Upper lobe of left lung (tissue), 6 donors: ENCODE measurements at regions not wholly inside any gene's neighbourhood (a gene's known extent, or its start where the extent isn't known, plus 50 kb on each side); places are given as distances from the start of the nearest gene placed in this dataset.

Source experiments
- ATAC-seq, 2 donors: fragments of 200-7000 bp; cut with Tn5 transposase; one replicate each; pipeline ENCODE4 v1.9.1; 2022; ENCODE audit warnings: mild to moderate bottlenecking in 2 of 2, moderate library complexity in 2 of 2; ENCODE audit not compliant: low FRiP score in 2 of 2
- DNase-seq, 2 donors: peaks; one replicate each; pipeline ENCODE4 v3.0.0-alpha.2; 2019 to 2020
- H3K27ac ChIP-seq, 4 donors: fragments of 200-600 bp; sonication (generic); one replicate each; pipeline ENCODE4 v1.5.1; 2016 to 2019
- H3K27me3 ChIP-seq, 4 donors: fragments of 200-600 bp; sonication (generic); one replicate each; pipeline ENCODE4 v1.5.1; 2017 to 2019
- H3K36me3 ChIP-seq, 4 donors: fragments of 200-600 bp; sonication (generic); one replicate each; pipeline ENCODE4 v1.5.1; 2016 to 2019
- H3K4me1 ChIP-seq, 4 donors: fragments of 200-600 bp; sonication (generic); one replicate each; pipeline ENCODE4 v1.5.1; 2018 to 2019
- H3K4me3 ChIP-seq, 4 donors: fragments of 200-600 bp; sonication (generic); one replicate each; pipeline ENCODE4 v1.5.1; 2017 to 2019; ENCODE audit warnings: mild to moderate bottlenecking in 2 of 4, moderate library complexity in 1 of 4
- H3K9me3 ChIP-seq, 4 donors: fragments of 200-600 bp; sonication (generic); one replicate each; pipeline ENCODE4 v1.5.1; 2018 to 2019
- EP300 ChIP-seq, 4 donors: sonication (generic); formaldehyde crosslinking; IDR thresholded peaks; one replicate each; pipeline ENCODE4 v1.5.1; 2017; ENCODE audit warnings: antibody characterized with exemption in 4 of 4, control low read depth in 2 of 4
- POLR2A ChIP-seq, 4 donors: fragments of 450-650 bp; IDR thresholded peaks; one replicate each; pipeline ENCODE4 v1.5.1; 2016 to 2017; ENCODE audit warnings: antibody characterized with exemption in 4 of 4, mild to moderate bottlenecking in 2 of 4
- POLR2AphosphoS5 ChIP-seq, 2 donors: sonication (generic); formaldehyde crosslinking; IDR thresholded peaks; one replicate each; pipeline ENCODE4 v1.5.1; 2017; ENCODE audit warnings: antibody characterized with exemption in 2 of 2
- WGBS, 2 donors: methylation state at CpG; one replicate each; pipeline ENCODE4 v1.1.5; 2017 to 2018; 5-methylcytosine and 5-hydroxymethylcytosine counted together
- TF ChIP-seq, protein P1 (sequence below), 6 experiments: fragments of 450-650 bp in 4 of 6; fragments of 200-600 bp in 2 of 6; sonication (generic) in 2 of 6; IDR thresholded peaks; one replicate each; pipeline ENCODE4 v1.5.1; 2016 to 2019; ENCODE audit warnings: antibody characterized with exemption in 6 of 6
- donor health status: DM: no; HTN: no; CAD: no; lungs with moderate emphysema.
- donor health status: DM: no; HTN: yes; CAD: no; lungs with severe emphysema.

- no peak for DNase-seq
- Histone ChIP-seq H3K36me3 (no peaks in the 10 kb centered on the region), H3K4me1 (no peaks in the 10 kb centered on the region), H3K27me3 (no peaks in the 10 kb centered on the region), H3K9me3 (peaks cover 0 to 10% (median 0%) of the 10 kb centered on the region in 4 donors), H3K4me3 (no peak overlapping the region), H3K27ac (no peak overlapping the region)
- TF ChIP-seq, protein P1, sequence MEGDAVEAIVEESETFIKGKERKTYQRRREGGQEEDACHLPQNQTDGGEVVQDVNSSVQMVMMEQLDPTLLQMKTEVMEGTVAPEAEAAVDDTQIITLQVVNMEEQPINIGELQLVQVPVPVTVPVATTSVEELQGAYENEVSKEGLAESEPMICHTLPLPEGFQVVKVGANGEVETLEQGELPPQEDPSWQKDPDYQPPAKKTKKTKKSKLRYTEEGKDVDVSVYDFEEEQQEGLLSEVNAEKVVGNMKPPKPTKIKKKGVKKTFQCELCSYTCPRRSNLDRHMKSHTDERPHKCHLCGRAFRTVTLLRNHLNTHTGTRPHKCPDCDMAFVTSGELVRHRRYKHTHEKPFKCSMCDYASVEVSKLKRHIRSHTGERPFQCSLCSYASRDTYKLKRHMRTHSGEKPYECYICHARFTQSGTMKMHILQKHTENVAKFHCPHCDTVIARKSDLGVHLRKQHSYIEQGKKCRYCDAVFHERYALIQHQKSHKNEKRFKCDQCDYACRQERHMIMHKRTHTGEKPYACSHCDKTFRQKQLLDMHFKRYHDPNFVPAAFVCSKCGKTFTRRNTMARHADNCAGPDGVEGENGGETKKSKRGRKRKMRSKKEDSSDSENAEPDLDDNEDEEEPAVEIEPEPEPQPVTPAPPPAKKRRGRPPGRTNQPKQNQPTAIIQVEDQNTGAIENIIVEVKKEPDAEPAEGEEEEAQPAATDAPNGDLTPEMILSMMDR (IDR thresholded peaks at IDR 0.05) = no peak
- TF ChIP-seq EP300 (IDR thresholded peaks at IDR 0.05) (no peak), POLR2A (IDR thresholded peaks at IDR 0.05) (no peak), POLR2AphosphoS5 (IDR thresholded peaks at IDR 0.05) (no peak)
- 78 to 79% methylated on average over 5 of the region's 5 CpGs for WGBS, 2 donors
- ATAC-seq = no peak
These were observed 970.3 kb upstream of the ARRDC3 start for GRCh38 chr5:92353107-92354030.

DNA sequence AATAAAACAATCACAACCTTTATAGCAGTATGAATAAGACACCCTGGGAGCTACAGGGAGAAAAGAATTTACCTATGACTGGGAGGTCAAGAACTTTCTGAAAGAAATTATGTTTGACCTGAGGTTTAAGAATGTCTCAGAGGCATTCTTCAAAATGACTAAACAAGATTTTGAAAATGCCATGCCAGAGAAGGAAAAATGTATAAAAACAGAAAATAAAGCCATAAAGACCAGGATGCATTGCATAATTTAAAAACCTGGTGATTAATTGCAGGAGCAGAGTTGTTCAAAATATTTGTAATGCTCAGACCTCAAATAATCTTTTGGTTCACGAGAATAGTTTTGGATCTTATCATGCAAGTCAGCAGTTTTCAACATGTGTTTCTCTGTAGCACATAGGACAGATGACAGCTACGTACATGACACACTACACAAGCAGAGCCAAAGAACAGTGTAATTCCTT lies 954.7 kb upstream of the ARRDC3 start:
- Histone ChIP-seq H3K4me1 (no peaks in the 10 kb centered on the region), H3K27me3 (no peaks in the 10 kb centered on the region), H3K9me3 (no peaks in the 10 kb centered on the region), H3K36me3 (no peaks in the 10 kb centered on the region), H3K27ac (no peak overlapping the region), H3K4me3 (no peak overlapping the region)
- ATAC-seq = no peak
- no peak for DNase-seq
- TF ChIP-seq EP300 (IDR thresholded peaks at IDR 0.05) (no peak), POLR2AphosphoS5 (IDR thresholded peaks at IDR 0.05) (no peak), POLR2A (IDR thresholded peaks at IDR 0.05) (no peak)
- TF ChIP-seq, protein P1 (IDR thresholded peaks at IDR 0.05) = no peak
- 56 to 61% methylated on average over 2 of the region's 2 CpGs for WGBS, 2 donors

- Histone ChIP-seq H3K27ac (no peak overlapping the region), H3K4me1 (no peaks in the 10 kb centered on the region), H3K36me3 (no peaks in the 10 kb centered on the region), H3K9me3 (no peaks in the 10 kb centered on the region), H3K4me3 (no peak overlapping the region), H3K27me3 (no peaks in the 10 kb centered on the region)
- 55 to 61% methylated on average over 2 of the region's 2 CpGs for WGBS, 2 donors
- no peak for TF ChIP-seq POLR2AphosphoS5 (IDR thresholded peaks at IDR 0.05)
- no peak for TF ChIP-seq EP300 (IDR thresholded peaks at IDR 0.05)
- TF ChIP-seq POLR2A (IDR thresholded peaks at IDR 0.05) = no peak
- TF ChIP-seq, protein P1 (IDR thresholded peaks at IDR 0.05) = no peak
- no peak for ATAC-seq
- no peak for DNase-seq
These were observed 948.9 kb upstream of the ARRDC3 start for GRCh38 chr5:92332039-92332438.

GRCh38 chr5:92330365-92330764 lies 947.2 kb upstream of the ARRDC3 start:
- H3K4me1 ChIP-seq = no peaks in the 10 kb centered on the region
- no peaks in the 10 kb centered on the region for H3K27me3 ChIP-seq
- ATAC-seq (no peak), DNase-seq (no peak)
- H3K27ac ChIP-seq = no peak overlapping the region
- H3K4me3 ChIP-seq = no peak overlapping the region
- TF ChIP-seq, protein P1 (IDR thresholded peaks at IDR 0.05) = no peak
- TF ChIP-seq POLR2AphosphoS5 (IDR thresholded peaks at IDR 0.05) (no peak), EP300 (IDR thresholded peaks at IDR 0.05) (no peak)
- H3K9me3 ChIP-seq = no peaks in the 10 kb centered on the region
- H3K36me3 ChIP-seq = no peaks in the 10 kb centered on the region

DNA sequence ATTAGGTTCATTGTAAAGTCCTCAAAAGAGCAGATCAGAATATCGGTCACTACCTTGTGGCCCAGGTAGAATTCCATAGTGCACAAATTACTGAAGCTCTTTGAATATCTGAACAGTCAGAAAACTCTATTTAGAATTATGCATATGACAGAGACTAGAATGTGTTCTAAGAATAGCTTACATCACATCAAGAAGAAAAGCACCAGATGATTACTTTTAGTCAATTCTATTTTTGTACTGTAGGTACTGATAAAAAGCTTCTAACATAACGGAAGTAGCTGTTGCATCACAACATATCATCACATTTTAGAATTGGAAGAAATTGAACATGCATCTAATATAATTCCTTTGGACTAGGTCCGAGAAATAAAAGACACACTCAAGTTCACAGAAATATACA lies 946.6 kb upstream of the ARRDC3 start:
- Histone ChIP-seq H3K36me3 (no peaks in the 10 kb centered on the region), H3K27me3 (no peaks in the 10 kb centered on the region), H3K4me3 (no peak overlapping the region), H3K27ac (no peak overlapping the region), H3K9me3 (no peaks in the 10 kb centered on the region), H3K4me1 (no peaks in the 10 kb centered on the region)
- TF ChIP-seq, protein P1 (IDR thresholded peaks at IDR 0.05) = no peak
- no peak for TF ChIP-seq EP300 (IDR thresholded peaks at IDR 0.05)
- TF ChIP-seq POLR2A (IDR thresholded peaks at IDR 0.05) = no peak
- no peak for TF ChIP-seq POLR2AphosphoS5 (IDR thresholded peaks at IDR 0.05)
- DNase-seq = no peak
- ATAC-seq = no peak
- 81 to 84% methylated on average over 3 of the region's 3 CpGs for WGBS, 2 donors
